ENCODE measurements at regions not wholly inside any gene's neighbourhood (a gene's known extent, or its start where the extent isn't known, plus 50 kb on each side); places are given as distances from the start of the nearest gene placed in this dataset.

DNA sequence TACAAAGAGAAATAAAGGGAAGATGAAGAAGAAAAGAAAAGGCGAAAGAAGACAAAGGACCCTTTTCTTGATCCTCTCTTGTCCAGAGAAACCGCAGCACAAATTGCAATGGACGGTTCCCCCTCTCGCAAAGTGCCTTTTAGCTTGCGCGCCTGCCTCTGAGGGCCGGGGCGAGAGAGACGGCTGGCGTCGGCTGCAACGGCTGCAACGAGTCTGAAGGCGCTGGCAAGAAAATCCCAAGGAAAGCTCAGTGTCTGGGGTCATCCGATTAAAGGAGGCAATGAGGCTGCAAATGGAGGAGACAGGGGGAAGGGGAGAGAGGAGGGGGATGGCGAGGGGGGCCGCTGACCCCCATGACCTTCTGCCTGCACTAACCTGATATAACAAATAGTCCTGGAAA, 671.5 kb downstream of the MED13L start:
- H3K9me3 ChIP-seq (ENCODE audit: insufficient read depth, low read length), result no peaks in the 10 kb centered on the region
- H3K4me1 ChIP-seq (ENCODE audit: insufficient read depth, insufficient read length), result no peaks in the 10 kb centered on the region
- H3K27me3 ChIP-seq (ENCODE audit: insufficient read depth, insufficient read length), result no peaks in the 10 kb centered on the region
- H3K36me3 ChIP-seq (ENCODE audit: insufficient read depth, insufficient read length, low read length), result no peaks in the 10 kb centered on the region
- DNase-seq (ENCODE audit: low read depth, low spot score), result no peak
- no peak overlapping the region for H3K4me3 ChIP-seq (ENCODE audit: insufficient read length, low read depth)
- TF ChIP-seq ZNF274 (IDR thresholded peaks at IDR 0.05; ENCODE audit: low read depth, low read length) (no peak), YY1 (IDR thresholded peaks at IDR 0.05; ENCODE audit: insufficient read depth, insufficient read length) (no peak), SUZ12 (IDR thresholded peaks at IDR 0.05; ENCODE audit: extremely low read depth, insufficient read depth, insufficient read length) (no peak)
- H3K9ac ChIP-seq (ENCODE audit: insufficient read length, low read depth), result no peak overlapping the region

DNA sequence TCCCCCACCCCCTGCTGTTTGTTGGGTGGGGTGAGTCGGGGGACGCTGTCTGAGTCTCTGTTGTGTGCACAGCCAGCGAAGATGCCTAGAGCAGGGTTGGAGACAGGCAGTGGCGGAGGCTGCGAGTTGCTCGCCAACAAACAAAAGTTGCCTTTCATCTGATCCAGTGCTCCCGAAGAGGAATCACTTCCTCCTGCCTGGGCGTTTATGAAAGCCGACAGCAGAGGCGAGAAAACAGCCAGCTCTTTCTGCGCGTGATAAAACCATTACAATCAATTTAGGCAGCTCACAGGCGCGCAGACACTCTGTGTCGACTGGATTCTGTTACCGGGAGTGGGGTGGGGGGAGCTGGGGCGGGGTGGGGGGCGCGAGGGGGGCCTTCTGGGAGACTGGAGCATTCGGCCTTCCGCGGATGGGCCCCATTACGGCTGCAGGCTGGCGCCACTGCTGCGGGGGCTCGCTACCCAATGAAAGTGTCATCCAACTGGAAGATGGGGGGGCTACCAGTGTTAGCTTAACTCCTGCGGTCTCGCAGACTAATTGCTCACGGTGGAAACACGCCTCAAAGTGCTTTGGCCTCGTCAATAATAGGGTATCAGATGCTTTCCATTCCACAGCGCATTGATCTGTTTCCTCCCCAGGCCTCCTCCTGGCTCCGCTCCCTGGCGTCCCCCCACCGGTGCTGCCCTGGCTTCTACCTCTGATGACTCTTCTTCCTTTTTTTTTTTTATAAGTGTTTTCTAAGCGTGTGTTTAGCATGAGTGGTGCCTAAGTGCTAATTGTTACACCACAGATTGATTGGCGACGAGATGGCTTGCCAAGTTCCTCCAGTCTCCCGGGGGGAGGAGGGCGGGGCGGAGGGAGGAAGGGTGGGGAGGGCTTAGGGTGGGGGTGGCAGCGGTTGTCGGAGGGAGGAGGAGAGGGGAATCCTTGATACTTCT, 678.4 kb downstream of the MED13L start:
- Histone ChIP-seq H3K36me3 (ENCODE audit: insufficient read depth, insufficient read length, low read length) (no peaks in the 10 kb centered on the region), H3K4me3 (ENCODE audit: insufficient read length, low read depth) (no peak overlapping the region), H3K27me3 (ENCODE audit: insufficient read depth, insufficient read length) (no peaks in the 10 kb centered on the region), H3K9me3 (ENCODE audit: insufficient read depth, low read length) (no peaks in the 10 kb centered on the region), H3K4me1 (ENCODE audit: insufficient read depth, insufficient read length) (no peaks in the 10 kb centered on the region), H3K9ac (ENCODE audit: insufficient read length, low read depth) (no peak overlapping the region)
- TF ChIP-seq SUZ12 (IDR thresholded peaks at IDR 0.05; ENCODE audit: extremely low read depth, insufficient read depth, insufficient read length) (no peak), YY1 (IDR thresholded peaks at IDR 0.05; ENCODE audit: insufficient read depth, insufficient read length) (no peak), ZNF274 (IDR thresholded peaks at IDR 0.05; ENCODE audit: low read depth, low read length) (no peak)
- no peak for DNase-seq (ENCODE audit: low read depth, low spot score)

DNA sequence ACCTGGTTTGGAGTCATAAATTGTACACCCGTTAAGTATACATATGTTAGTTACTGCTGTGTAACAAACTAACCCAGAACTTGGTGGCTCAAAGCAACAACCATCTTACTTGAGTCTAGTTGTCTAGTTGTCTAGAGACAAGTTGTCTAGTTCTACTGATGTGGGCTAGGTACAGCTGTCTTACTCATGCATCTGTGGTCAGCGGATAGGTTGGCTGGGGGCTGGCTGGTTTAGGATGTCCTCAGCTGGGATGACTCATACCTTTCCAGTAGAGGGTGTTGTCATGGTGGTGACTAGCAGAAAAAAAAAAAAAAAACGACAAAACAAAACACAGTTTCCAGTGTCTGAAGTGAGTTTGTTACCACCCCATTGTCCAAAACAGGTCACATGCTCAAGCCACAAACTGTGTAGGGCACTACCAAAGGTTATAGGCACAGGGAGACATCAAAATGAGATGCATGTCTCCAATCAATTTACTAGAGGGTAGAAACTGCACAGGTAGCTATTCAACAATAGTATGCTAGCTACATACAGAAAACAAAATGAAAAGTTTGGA, 680.3 kb downstream of the MED13L start:
- no peak for DNase-seq (ENCODE audit: low read depth, low spot score)
- no peak overlapping the region for H3K4me3 ChIP-seq (ENCODE audit: insufficient read length, low read depth)
- TF ChIP-seq ZNF274 (IDR thresholded peaks at IDR 0.05; ENCODE audit: low read depth, low read length) (no peak), SUZ12 (IDR thresholded peaks at IDR 0.05; ENCODE audit: extremely low read depth, insufficient read depth, insufficient read length) (no peak), YY1 (IDR thresholded peaks at IDR 0.05; ENCODE audit: insufficient read depth, insufficient read length) (no peak)
- H3K9me3 ChIP-seq (ENCODE audit: insufficient read depth, low read length), result no peaks in the 10 kb centered on the region
- no peak overlapping the region for H3K9ac ChIP-seq (ENCODE audit: insufficient read length, low read depth)
- no peaks in the 10 kb centered on the region for H3K4me1 ChIP-seq (ENCODE audit: insufficient read depth, insufficient read length)
- no peaks in the 10 kb centered on the region for H3K27me3 ChIP-seq (ENCODE audit: insufficient read depth, insufficient read length)
- H3K36me3 ChIP-seq (ENCODE audit: insufficient read depth, insufficient read length, low read length), result no peaks in the 10 kb centered on the region

DNA sequence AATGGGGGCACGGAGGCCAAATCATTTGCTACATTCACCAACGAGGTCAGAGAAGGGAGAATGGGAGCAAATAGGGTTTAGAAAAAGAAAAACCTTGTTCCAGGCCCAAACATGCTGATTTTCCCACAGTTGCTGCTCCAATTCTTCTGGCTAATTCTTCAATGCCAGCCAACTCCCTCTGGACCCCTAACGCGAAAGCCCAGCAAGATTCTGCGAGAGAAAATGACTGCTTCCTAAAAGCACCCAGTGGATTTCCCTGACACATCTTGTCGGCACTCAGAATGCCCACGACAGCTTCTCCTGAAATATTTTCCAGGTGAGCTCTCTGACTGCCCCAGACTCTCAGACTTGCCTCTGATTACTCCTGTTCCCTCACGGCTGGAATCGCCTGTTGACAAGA, 689.4 kb downstream of the MED13L start:
- H3K9me3 ChIP-seq (ENCODE audit: insufficient read depth, low read length), result peaks cover 10% of the 10 kb centered on the region; the same call in 1 of the 2 replicates
- no peak overlapping the region for H3K9ac ChIP-seq (ENCODE audit: insufficient read length, low read depth)
- H3K27me3 ChIP-seq (ENCODE audit: insufficient read depth, insufficient read length), result no peaks in the 10 kb centered on the region
- no peaks in the 10 kb centered on the region for H3K4me1 ChIP-seq (ENCODE audit: insufficient read depth, insufficient read length)
- TF ChIP-seq ZNF274 (IDR thresholded peaks at IDR 0.05; ENCODE audit: low read depth, low read length) (no peak), SUZ12 (IDR thresholded peaks at IDR 0.05; ENCODE audit: extremely low read depth, insufficient read depth, insufficient read length) (no peak), YY1 (IDR thresholded peaks at IDR 0.05; ENCODE audit: insufficient read depth, insufficient read length) (no peak)
- H3K36me3 ChIP-seq (ENCODE audit: insufficient read depth, insufficient read length, low read length), result no peaks in the 10 kb centered on the region
- H3K4me3 ChIP-seq (ENCODE audit: insufficient read length, low read depth), result no peak overlapping the region
- DNase-seq (ENCODE audit: low read depth, low spot score), result no peak

DNA sequence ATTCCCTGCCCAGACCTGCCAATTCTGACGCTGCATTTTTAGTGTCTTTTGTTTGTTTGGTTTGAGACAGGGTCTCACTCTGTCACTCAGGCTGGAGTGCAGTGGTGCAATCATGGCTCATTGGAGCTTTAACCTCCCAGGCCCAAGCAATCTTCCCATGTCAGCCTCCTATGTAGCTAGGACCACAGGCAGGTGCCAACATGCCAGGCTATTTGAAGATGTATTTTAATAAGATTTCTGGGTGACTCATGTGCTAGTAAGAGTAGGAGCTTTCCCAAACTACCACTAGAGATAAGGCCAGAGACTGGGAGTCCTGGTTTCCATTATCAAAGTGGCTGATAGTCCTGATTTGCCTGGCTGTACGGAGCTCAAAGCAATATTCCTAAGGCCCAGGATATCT, 693.3 kb downstream of the MED13L start:
- DNase-seq (ENCODE audit: low read depth, low spot score), result no peak
- Histone ChIP-seq H3K4me3 (ENCODE audit: insufficient read length, low read depth) (no peak overlapping the region), H3K4me1 (ENCODE audit: insufficient read depth, insufficient read length) (no peaks in the 10 kb centered on the region), H3K9me3 (ENCODE audit: insufficient read depth, low read length) (0 out of 2 replicates have a peak, but pooled peaks cover 3% of the 10 kb centered on the region), H3K9ac (ENCODE audit: insufficient read length, low read depth) (no peak overlapping the region), H3K36me3 (ENCODE audit: insufficient read depth, insufficient read length, low read length) (no peaks in the 10 kb centered on the region), H3K27me3 (ENCODE audit: insufficient read depth, insufficient read length) (no peaks in the 10 kb centered on the region)
- TF ChIP-seq ZNF274 (IDR thresholded peaks at IDR 0.05; ENCODE audit: low read depth, low read length) (no peak), SUZ12 (IDR thresholded peaks at IDR 0.05; ENCODE audit: extremely low read depth, insufficient read depth, insufficient read length) (no peak), YY1 (IDR thresholded peaks at IDR 0.05; ENCODE audit: insufficient read depth, insufficient read length) (no peak)

DNA sequence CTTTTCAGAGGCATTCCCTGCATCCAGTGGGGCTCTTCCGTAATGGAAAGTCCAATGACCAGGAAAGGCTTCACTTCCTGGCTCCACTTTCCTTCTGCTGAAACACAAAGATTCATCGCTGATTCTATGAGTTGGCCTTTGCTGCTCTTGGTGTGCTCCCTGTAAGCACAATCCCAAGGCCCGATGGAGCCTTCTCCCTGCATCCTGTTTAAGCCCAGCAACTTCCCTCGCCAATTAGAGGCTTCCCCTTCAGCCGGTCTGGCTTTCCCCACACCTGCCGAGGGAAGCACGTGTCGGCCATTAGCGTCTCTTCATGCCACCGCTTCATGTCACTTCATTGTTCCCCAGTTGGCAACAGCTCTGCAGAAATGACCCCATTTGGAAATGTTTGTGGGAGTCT, 693.9 kb downstream of the MED13L start:
- Histone ChIP-seq H3K9me3 (ENCODE audit: insufficient read depth, low read length) (0 out of 2 replicates have a peak, but pooled peaks cover 3% of the 10 kb centered on the region), H3K27me3 (ENCODE audit: insufficient read depth, insufficient read length) (no peaks in the 10 kb centered on the region), H3K9ac (ENCODE audit: insufficient read length, low read depth) (no peak overlapping the region), H3K4me1 (ENCODE audit: insufficient read depth, insufficient read length) (no peaks in the 10 kb centered on the region), H3K36me3 (ENCODE audit: insufficient read depth, insufficient read length, low read length) (no peaks in the 10 kb centered on the region), H3K4me3 (ENCODE audit: insufficient read length, low read depth) (no peak overlapping the region)
- TF ChIP-seq YY1 (IDR thresholded peaks at IDR 0.05; ENCODE audit: insufficient read depth, insufficient read length) (no peak), SUZ12 (IDR thresholded peaks at IDR 0.05; ENCODE audit: extremely low read depth, insufficient read depth, insufficient read length) (no peak), ZNF274 (IDR thresholded peaks at IDR 0.05; ENCODE audit: low read depth, low read length) (no peak)
- no peak for DNase-seq (ENCODE audit: low read depth, low spot score)

DNA sequence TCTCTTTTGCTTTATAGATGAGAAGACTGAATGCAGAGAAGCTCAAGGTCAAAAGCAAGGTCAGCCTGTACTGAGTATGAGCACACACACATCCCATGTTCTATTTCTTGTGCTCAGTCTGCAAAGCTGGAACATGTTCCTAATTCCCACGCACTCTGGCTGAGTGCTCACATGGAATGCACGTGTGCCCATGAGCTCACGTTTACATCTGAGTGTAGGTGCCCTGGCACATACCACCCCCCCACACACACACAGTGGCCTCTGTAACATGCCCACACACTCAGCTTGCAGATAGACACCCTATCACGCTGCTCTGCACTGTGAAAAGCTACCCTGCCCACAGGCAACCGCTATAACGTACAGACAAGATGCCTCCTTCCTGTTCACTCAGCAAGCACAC, 700.1 kb downstream of the MED13L start:
- Histone ChIP-seq H3K9ac (ENCODE audit: insufficient read length, low read depth) (no peak overlapping the region), H3K27me3 (ENCODE audit: insufficient read depth, insufficient read length) (no peaks in the 10 kb centered on the region), H3K36me3 (ENCODE audit: insufficient read depth, insufficient read length, low read length) (no peaks in the 10 kb centered on the region), H3K9me3 (ENCODE audit: insufficient read depth, low read length) (no peaks in the 10 kb centered on the region), H3K4me1 (ENCODE audit: insufficient read depth, insufficient read length) (no peaks in the 10 kb centered on the region), H3K4me3 (ENCODE audit: insufficient read length, low read depth) (no peak overlapping the region)
- TF ChIP-seq YY1 (IDR thresholded peaks at IDR 0.05; ENCODE audit: insufficient read depth, insufficient read length) (no peak), SUZ12 (IDR thresholded peaks at IDR 0.05; ENCODE audit: extremely low read depth, insufficient read depth, insufficient read length) (no peak), ZNF274 (IDR thresholded peaks at IDR 0.05; ENCODE audit: low read depth, low read length) (no peak)
- no peak for DNase-seq (ENCODE audit: low read depth, low spot score)

All from NT2/D1 (cell line).